IPS-NIHi11 (cell line): ENCODE measurements at regions not wholly inside any gene's neighbourhood (a gene's known extent, or its start where the extent isn't known, plus 50 kb on each side); places are given as distances from the start of the nearest gene placed in this dataset.
"Not testable (repeated sequence)": the region's sequence is repeated elsewhere in the genome, so short reads cannot be mapped to it uniquely, and the experiment has no call there.

ENCODE experiments used
- DNase-seq: peaks from one replicate; pipeline ENCODE4 v3.0.0; 2012; ENCODE audit warnings: mixed read lengths, low spot score

GRCh38 chr21:13923175-13923574 is 287.6 kb downstream of the LIPI start:
- DNase-seq: not testable (repeated sequence)

GRCh38 chr21:13921455-13921854 is 289.3 kb downstream of the LIPI start:
- DNase-seq: not testable (repeated sequence)

- DNase-seq: not testable (repeated sequence)
Observed at GRCh38 chr21:13907385-13907784, 297.8 kb downstream of the POTED start.

GRCh38 chr21:13896596-13897247 is 287.1 kb downstream of the POTED start:
- DNase-seq: not testable (repeated sequence)

- not testable (repeated sequence) for DNase-seq
Observed at GRCh38 chr21:13893617-13894016, 284.0 kb downstream of the POTED start.

- DNase-seq: not testable (repeated sequence)
Observed at GRCh38 chr21:13893025-13893424, 283.4 kb downstream of the POTED start.

GRCh38 chr21:13892146-13892751 is 282.7 kb downstream of the POTED start:
- not testable (repeated sequence) for DNase-seq

- not testable (repeated sequence) for DNase-seq
Observed at GRCh38 chr21:13889176-13889575, 279.6 kb downstream of the POTED start.

- not testable (repeated sequence) for DNase-seq
Observed at GRCh38 chr21:13883641-13884395, 274.2 kb downstream of the POTED start.

- DNase-seq: not testable (repeated sequence)
Observed at GRCh38 chr21:13877503-13877902, 267.9 kb downstream of the POTED start.

GRCh38 chr21:13876999-13877398 is 267.4 kb downstream of the POTED start:
- not testable (repeated sequence) for DNase-seq

GRCh38 chr21:13874001-13874400 is 264.4 kb downstream of the POTED start:
- DNase-seq: not testable (repeated sequence)

- no peak for DNase-seq
Observed at GRCh38 chr21:13854638-13855037, 245.1 kb downstream of the POTED start.

GRCh38 chr21:13850808-13851207 is 241.2 kb downstream of the POTED start:
- DNase-seq: not testable (repeated sequence)

- not testable (repeated sequence) for DNase-seq
Observed at GRCh38 chr21:13849489-13849888, 239.9 kb downstream of the POTED start.

GRCh38 chr21:13846718-13847117 is 237.1 kb downstream of the POTED start:
- not testable (repeated sequence) for DNase-seq

GRCh38 chr21:13844574-13844973 is 235.0 kb downstream of the POTED start:
- not testable (repeated sequence) for DNase-seq

- DNase-seq: not testable (repeated sequence)
Observed at GRCh38 chr21:13843081-13843480, 233.5 kb downstream of the POTED start.

- DNase-seq: not testable (repeated sequence)
Observed at GRCh38 chr21:13827666-13828065, 218.1 kb downstream of the POTED start.

- no peak for DNase-seq
Observed at GRCh38 chr21:13827201-13827600, 217.6 kb downstream of the POTED start.

GRCh38 chr21:13826511-13826910 is 216.9 kb downstream of the POTED start:
- not testable (repeated sequence) for DNase-seq

- DNase-seq: not testable (repeated sequence)
Observed at GRCh38 chr21:13825218-13825778, 215.7 kb downstream of the POTED start.
